Lung (tissue), 11 donors: ENCODE measurements at regions not wholly inside any gene's neighbourhood (a gene's known extent, or its start where the extent isn't known, plus 50 kb on each side); places are given as distances from the start of the nearest gene placed in this dataset.
"Not testable (repeated sequence)": the region's sequence is repeated elsewhere in the genome, so short reads cannot be mapped to it uniquely, and the experiment has no call there.

ENCODE experiments used
- ATAC-seq: fragments of 200-7000 bp; cut with Tn5 transposase; one replicate; pipeline ENCODE4 v1.9.1; 2020; ENCODE audit warnings: moderate number of reproducible peaks; ENCODE audit not compliant: insufficient read depth, low FRiP score
- DNase-seq, 3 donors: peaks; one replicate each; pipeline ENCODE4 v3.0.0-alpha.2; 2013 to 2017
- H3K27ac ChIP-seq, 2 donors: one replicate each; pipeline ENCODE4 v1.5.1; 2013; ENCODE audit warnings: mild to moderate bottlenecking in 2 of 2, moderate library complexity in 2 of 2, control low read depth in 1 of 2, inconsistent platforms in 1 of 2, low read depth in 1 of 2, low read length in 1 of 2
- H3K27me3 ChIP-seq, 3 donors: one replicate each; pipeline ENCODE4 v1.5.1; 2013; ENCODE audit warnings: low read length in 2 of 3; ENCODE audit not compliant: control insufficient read depth in 3 of 3, insufficient read depth in 3 of 3
- H3K36me3 ChIP-seq, 4 donors: one replicate each; pipeline ENCODE4 v1.5.1; 2013; ENCODE audit warnings: low read length in 4 of 4, mild to moderate bottlenecking in 1 of 4, moderate library complexity in 1 of 4; ENCODE audit not compliant: control insufficient read depth in 4 of 4, insufficient read depth in 4 of 4
- H3K4me1 ChIP-seq, 5 donors: one replicate each; pipeline ENCODE4 v1.5.1; 2013; ENCODE audit warnings: low read length in 5 of 5, mild to moderate bottlenecking in 2 of 5, moderate library complexity in 1 of 5; ENCODE audit not compliant: control insufficient read depth in 5 of 5, insufficient read depth in 5 of 5
- H3K4me3 ChIP-seq: one replicate; pipeline ENCODE4 v1.5.1; 2013; ENCODE audit warnings: mild to moderate bottlenecking, control low read depth, moderate library complexity
- H3K9ac ChIP-seq, 2 donors: one replicate each; pipeline ENCODE4 v1.5.1; 2013; ENCODE audit warnings: low read length in 2 of 2, control low read depth in 1 of 2; ENCODE audit not compliant: insufficient read depth in 1 of 2
- H3K9me3 ChIP-seq, 4 donors: one replicate each; pipeline ENCODE4 v1.5.1; 2013; ENCODE audit warnings: low read length in 3 of 4, mild to moderate bottlenecking in 1 of 4, moderate library complexity in 1 of 4; ENCODE audit not compliant: control insufficient read depth in 4 of 4, insufficient read depth in 3 of 4
- WGBS, 2 donors: extraction: QIAGEN DNeasy Blood & Tissue Kit; methylation state at CpG; one replicate each; pipeline ENCODE4 v1.1.7; 2013; 5-methylcytosine and 5-hydroxymethylcytosine counted together
- TF ChIP-seq, protein P1 (sequence below): IDR thresholded peaks from 2 replicates; pipeline ENCODE4 v1.5.1; 2012; ENCODE audit warnings: mild to moderate bottlenecking; ENCODE audit errors: control extremely low read depth, extremely low read depth
- donor health status: control.
- donor health status: control.
- donor health status: Bipolar disorder and iron deficiency.
- donor health status: healthy.
- donor health status: DM: yes; HTN: yes; CAD: no.

GRCh38 chrX:13209704-13210103 lies 110.1 kb downstream of the ATXN3L start:
- ATAC-seq, H3K9me3 ChIP-seq, H3K9ac ChIP-seq, H3K36me3 ChIP-seq, H3K27ac ChIP-seq, DNase-seq, H3K4me3 ChIP-seq: not testable (repeated sequence)
- Histone ChIP-seq H3K4me1 (peaks cover 0 to 13% (median 0%) of the 10 kb centered on the region in 5 donors), H3K27me3 (peaks cover 0 to 21% (median 14%) of the 10 kb centered on the region in 3 donors)
- WGBS, 2 donors, result 69 to 78% methylated on average over 2 of the region's 2 CpGs

- peaks cover 0 to 24% (median 11%) of the 10 kb centered on the region in 3 donors for H3K27me3 ChIP-seq
- TF ChIP-seq, protein P1, sequence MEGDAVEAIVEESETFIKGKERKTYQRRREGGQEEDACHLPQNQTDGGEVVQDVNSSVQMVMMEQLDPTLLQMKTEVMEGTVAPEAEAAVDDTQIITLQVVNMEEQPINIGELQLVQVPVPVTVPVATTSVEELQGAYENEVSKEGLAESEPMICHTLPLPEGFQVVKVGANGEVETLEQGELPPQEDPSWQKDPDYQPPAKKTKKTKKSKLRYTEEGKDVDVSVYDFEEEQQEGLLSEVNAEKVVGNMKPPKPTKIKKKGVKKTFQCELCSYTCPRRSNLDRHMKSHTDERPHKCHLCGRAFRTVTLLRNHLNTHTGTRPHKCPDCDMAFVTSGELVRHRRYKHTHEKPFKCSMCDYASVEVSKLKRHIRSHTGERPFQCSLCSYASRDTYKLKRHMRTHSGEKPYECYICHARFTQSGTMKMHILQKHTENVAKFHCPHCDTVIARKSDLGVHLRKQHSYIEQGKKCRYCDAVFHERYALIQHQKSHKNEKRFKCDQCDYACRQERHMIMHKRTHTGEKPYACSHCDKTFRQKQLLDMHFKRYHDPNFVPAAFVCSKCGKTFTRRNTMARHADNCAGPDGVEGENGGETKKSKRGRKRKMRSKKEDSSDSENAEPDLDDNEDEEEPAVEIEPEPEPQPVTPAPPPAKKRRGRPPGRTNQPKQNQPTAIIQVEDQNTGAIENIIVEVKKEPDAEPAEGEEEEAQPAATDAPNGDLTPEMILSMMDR, result no peak
- H3K4me1 ChIP-seq, result peaks cover 0 to 16% (median 0%) of the 10 kb centered on the region in 5 donors
- H3K36me3 ChIP-seq, result no peaks in the 10 kb centered on the region
- WGBS, 2 donors, result 84 to 100% methylated on average over 3 of the region's 3 CpGs
- DNase-seq, result no peak
- no peak overlapping the region for H3K9ac ChIP-seq
- H3K4me3 ChIP-seq, result no peak overlapping the region
- no peaks in the 10 kb centered on the region for H3K9me3 ChIP-seq
- no peak overlapping the region for H3K27ac ChIP-seq
- no peak for ATAC-seq
Measured at GRCh38 chrX:13208281-13208935, 111.4 kb downstream of the ATXN3L start.

DNA sequence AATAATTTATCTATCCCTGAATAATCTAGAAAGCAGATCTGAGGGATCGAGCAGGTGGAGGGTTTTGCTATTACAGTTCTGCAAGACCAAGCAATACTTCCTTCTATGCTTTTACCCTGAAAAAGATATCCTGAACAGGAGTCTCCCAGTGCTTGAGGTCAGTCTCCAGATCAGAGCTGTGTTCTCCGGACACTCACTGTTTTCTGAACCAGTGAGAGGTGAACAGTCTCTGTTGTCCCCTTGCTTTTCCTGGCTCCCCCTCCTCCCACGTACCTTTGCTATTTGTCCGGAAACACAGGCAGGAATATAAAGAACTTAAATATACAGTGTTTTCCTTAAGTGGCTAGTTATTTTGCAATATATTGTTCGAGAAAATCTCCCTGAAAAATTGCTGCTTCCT lies 116.6 kb downstream of the ATXN3L start:
- no peak overlapping the region for H3K4me3 ChIP-seq
- H3K4me1 ChIP-seq, result peaks cover 0 to 7% (median 0%) of the 10 kb centered on the region in 5 donors
- peaks cover 0 to 18% (median 4%) of the 10 kb centered on the region in 3 donors for H3K27me3 ChIP-seq
- WGBS, 2 donors, result 57 to 72% methylated on average over 5 of the region's 5 CpGs
- ATAC-seq, result no peak
- DNase-seq, result no peak
- H3K36me3 ChIP-seq, result no peaks in the 10 kb centered on the region
- H3K9me3 ChIP-seq, result no peaks in the 10 kb centered on the region
- TF ChIP-seq, protein P1, result no peak
- H3K27ac ChIP-seq, result peak overlapping the region in 1 of 2 donors; percentile 50
- H3K9ac ChIP-seq, result no peak overlapping the region

- no peak for ATAC-seq
- Histone ChIP-seq H3K4me3 (no peak overlapping the region), H3K36me3 (no peaks in the 10 kb centered on the region), H3K9ac (no peak overlapping the region), H3K27me3 (peaks cover 0 to 25% (median 3%) of the 10 kb centered on the region in 3 donors), H3K27ac (no peak overlapping the region), H3K4me1 (peaks cover 0 to 13% (median 0%) of the 10 kb centered on the region in 5 donors), H3K9me3 (no peaks in the 10 kb centered on the region)
- TF ChIP-seq, protein P1, result no peak
- 76 to 96% methylated on average over 14 of the region's 14 CpGs for WGBS, 2 donors
- no peak for DNase-seq
Measured at GRCh38 chrX:13201605-13202219, 118.1 kb downstream of the ATXN3L start.
